HG02970 (cell line): ENCODE measurements at regions not wholly inside any gene's neighbourhood (a gene's known extent, or its start where the extent isn't known, plus 50 kb on each side); places are given as distances from the start of the nearest gene placed in this dataset.
"Not testable (repeated sequence)": the region's sequence is repeated elsewhere in the genome, so short reads cannot be mapped to it uniquely, and the experiment has no call there.

Source experiments
- ATAC-seq: cut with Tn5 transposase; IDR thresholded peaks from one replicate; pipeline ENCODE4 v1.9.1; 2021; ENCODE audit warnings: mild to moderate bottlenecking, moderate library complexity, moderate number of reproducible peaks; ENCODE audit not compliant: unreplicated experiment, low FRiP score

GRCh38 chr10:33012306-33012705 is 54.3 kb upstream of the ITGB1 start:
- no peak for ATAC-seq

- no peak for ATAC-seq
These were observed 52.4 kb upstream of the ITGB1 start for GRCh38 chr10:33010132-33011037.

GRCh38 chr10:33009244-33010131 is 51.5 kb upstream of the ITGB1 start:
- no peak for ATAC-seq

GRCh38 chr10:33008499-33009243 is 50.6 kb upstream of the ITGB1 start:
- no peak for ATAC-seq

- not testable (repeated sequence) for ATAC-seq
These were observed 49.8 kb upstream of the ITGB1 start for GRCh38 chr10:33007731-33008381.
